HG03439 (cell line): ENCODE measurements at regions not wholly inside any gene's neighbourhood (a gene's known extent, or its start where the extent isn't known, plus 50 kb on each side); places are given as distances from the start of the nearest gene placed in this dataset.

Source experiments
- ATAC-seq: cut with Tn5 transposase; IDR thresholded peaks from one replicate; pipeline ENCODE4 v1.9.1; 2021; ENCODE audit warnings: mild to moderate bottlenecking, moderate library complexity; ENCODE audit not compliant: unreplicated experiment

GRCh38 chr6:91761621-91762020, 1174.7 kb upstream of the MAP3K7 start:
- no peak for ATAC-seq

GRCh38 chr6:91754691-91755090, 1167.8 kb upstream of the MAP3K7 start:
- no peak for ATAC-seq

GRCh38 chr6:91751526-91751925, 1164.7 kb upstream of the MAP3K7 start:
- ATAC-seq, result no peak

DNA sequence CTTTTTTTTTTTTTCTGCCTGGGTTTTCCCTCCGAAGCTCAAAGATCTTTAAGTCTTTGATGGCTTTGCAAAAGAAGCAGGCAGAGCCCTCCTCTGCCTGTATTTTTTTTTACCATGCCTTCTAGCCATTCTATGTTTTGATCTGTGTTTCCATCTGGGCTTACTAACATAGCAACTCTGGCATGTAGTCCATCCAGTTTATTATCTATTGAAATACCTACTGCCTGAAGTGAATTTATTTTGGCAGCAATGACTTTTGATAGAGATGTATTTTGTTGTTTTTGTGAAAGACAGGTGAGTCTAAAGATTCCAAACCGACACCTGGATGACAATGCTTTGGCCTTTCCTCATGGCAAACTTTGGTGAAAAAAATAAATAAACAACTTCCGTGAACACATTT, 1157.7 kb upstream of the MAP3K7 start:
- no peak for ATAC-seq

- ATAC-seq, result no peak
Measured at GRCh38 chr6:91743756-91744155, 1156.9 kb upstream of the MAP3K7 start.

- no peak for ATAC-seq
Measured at GRCh38 chr6:91731939-91732338, 1145.1 kb upstream of the MAP3K7 start.

DNA sequence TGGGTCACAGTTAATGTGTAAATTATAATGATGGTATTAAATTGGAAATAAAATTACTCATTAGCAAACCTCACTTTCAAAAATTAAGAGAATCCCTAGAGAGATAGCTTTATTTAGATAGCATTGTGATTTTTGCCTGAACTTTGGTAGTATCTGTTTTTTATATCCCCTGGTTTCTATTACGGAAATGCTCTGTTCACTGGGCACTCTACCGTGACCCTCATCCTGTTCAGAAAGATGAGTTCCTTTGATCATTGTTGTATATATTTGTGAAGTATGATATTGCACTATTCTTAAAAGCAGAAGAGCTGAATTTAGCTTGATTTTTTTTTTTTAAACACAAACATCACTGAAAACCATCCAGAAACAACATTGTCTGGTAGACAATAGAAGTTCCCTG, 1143.8 kb upstream of the MAP3K7 start:
- no peak for ATAC-seq

- no peak for ATAC-seq
Measured at GRCh38 chr6:91720324-91720723, 1133.5 kb upstream of the MAP3K7 start.

DNA sequence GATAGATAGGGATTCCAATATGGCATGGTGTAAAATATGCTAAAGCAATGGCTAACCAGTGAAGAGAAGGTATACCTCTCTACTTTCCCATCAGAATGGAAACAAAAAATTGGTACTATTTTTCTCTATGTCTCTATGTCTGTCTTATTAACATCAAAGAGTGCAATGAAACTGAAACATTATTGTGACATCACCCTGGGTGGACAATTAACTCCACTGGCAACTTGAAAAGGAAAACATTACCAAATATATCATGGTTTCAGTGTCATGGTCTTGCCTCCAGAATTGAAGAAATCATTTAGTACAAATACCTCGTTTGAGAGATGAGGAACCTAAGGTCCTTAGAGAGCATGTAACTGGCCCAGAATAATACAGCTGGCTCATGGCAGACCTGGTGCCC, 1132.5 kb upstream of the MAP3K7 start:
- no peak for ATAC-seq

DNA sequence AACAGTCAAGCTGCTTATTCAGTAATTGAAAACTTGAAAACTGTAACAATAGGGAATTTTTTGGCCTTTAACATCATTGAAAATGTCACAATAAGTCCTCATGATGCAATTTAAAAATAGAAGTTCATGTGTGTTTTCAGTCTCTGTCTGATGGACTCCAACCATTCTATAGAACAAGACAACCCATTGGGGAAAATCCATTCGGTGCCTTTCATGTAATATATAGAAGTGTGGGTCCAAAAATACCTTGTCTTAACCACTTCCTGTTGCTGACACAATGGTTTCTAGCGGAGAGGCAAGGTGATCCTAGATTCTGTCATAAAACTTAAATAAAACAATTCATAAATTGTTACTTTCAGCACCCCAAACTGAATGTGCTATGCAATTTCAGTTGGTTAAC, 1131.3 kb upstream of the MAP3K7 start:
- no peak for ATAC-seq

DNA sequence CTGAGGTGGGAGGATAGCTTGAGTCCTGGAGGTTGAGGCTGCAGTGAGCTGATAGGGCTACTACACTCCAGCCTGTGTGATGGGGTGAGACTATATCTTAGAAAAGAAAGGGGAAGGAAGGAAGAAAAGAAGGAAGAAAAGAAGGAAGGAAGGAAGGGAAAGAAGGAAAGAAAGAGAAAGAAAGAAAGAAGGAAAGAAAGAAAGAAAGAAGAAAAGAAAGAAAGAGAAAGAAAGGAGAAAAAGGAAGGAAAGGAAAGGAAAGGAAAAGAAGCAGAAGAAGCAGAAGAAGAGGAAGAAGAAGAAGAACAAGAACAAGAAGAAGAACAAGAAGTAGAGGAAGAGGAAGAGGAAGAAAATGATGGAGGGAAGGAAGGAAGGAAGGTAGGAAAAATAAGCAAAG, 1130.2 kb upstream of the MAP3K7 start:
- ATAC-seq, result no peak

GRCh38 chr6:91716361-91716760, 1129.5 kb upstream of the MAP3K7 start:
- no peak for ATAC-seq

GRCh38 chr6:91715171-91715805, 1128.4 kb upstream of the MAP3K7 start:
- no peak for ATAC-seq

GRCh38 chr6:91713911-91714310, 1127.0 kb upstream of the MAP3K7 start:
- ATAC-seq, result no peak

DNA sequence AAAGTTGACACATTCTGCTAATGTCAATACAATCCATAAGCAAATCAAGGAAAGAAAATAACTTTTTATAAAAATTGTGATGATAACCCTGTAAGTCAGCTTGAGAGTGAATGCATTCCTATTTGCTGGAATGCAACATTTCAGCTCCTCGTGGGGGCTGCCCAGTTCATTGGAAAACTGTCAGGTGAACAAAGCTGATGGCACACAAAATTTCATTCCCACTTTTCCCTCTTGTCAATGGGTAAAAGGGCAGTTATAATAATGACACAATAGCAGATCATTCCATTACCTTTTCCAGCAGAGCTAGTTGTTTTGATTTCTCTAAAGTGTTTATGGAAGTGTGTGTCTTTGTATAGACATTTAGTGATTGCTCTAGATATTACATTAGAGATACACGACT, 1124.6 kb upstream of the MAP3K7 start:
- ATAC-seq, result no peak

GRCh38 chr6:91710342-91710741, 1123.5 kb upstream of the MAP3K7 start:
- ATAC-seq, result no peak

DNA sequence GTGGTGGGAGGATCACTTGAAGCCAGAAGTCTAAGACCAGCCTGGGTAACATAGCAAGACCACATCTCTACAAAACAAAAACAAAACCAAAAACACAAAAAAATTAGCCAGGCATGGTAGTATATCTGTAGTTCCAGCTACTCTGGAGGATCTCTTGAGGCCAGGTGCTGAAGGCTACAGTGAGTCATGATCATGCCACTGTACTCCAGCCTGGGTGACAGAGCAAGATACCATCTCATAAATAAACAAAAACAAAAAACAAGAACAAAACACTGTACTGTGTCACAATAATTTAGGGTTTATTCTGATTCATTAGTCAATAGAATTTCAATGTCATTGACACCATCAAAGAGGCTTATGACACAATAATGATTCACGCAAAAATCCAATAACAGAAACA, 1121.7 kb upstream of the MAP3K7 start:
- ATAC-seq, result no peak

- no peak for ATAC-seq
Measured at GRCh38 chr6:91705646-91706045, 1118.8 kb upstream of the MAP3K7 start.

DNA sequence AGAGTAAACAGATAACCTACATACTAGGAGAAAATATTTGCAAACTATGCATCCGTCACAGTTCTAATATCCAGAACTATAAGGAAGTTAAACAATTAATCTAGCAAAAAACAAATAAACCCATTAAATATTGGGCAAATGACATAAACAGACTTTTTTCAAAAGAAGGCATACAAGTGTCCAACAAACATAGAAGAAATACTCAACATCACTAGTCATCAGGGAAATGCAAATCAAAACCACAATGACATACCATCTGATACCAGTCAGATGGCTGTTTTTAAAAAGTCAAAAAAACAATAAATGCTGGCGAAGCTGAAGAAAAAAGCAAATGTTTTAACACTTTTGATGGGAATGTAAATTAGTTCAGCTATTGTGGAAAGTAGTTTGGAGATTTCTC, 1117.7 kb upstream of the MAP3K7 start:
- ATAC-seq, result no peak

DNA sequence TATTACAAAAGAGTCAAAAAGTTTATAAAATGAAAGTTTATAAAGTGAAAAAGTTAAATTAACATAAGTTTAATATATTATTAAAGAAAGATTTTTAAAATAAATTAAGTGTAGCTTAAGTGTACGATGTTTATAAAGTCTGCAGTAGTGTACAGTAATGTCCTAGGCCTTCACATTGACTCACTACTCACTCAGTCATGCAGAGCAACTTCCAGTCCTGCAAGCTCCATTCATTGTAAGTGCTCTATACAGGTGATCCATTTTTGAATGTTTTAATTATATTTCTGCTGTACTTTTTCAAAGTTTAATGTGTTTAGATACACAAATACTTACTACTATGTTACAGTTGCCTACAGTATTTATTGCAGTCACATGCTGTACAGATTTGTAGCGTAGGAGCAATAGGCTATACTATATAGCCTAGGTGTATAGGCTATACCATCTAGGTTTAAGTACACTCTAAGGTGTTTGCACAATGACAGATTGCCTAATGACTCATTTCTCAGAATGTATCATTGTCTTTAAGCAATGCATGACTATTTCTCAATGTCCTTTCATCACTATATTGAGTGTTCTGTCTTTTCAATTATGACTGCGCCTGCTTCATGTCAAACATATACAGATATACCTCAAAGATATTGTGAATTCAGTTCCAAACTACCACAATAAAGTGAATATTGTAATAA, 1110.3 kb upstream of the MAP3K7 start:
- ATAC-seq, result no peak

DNA sequence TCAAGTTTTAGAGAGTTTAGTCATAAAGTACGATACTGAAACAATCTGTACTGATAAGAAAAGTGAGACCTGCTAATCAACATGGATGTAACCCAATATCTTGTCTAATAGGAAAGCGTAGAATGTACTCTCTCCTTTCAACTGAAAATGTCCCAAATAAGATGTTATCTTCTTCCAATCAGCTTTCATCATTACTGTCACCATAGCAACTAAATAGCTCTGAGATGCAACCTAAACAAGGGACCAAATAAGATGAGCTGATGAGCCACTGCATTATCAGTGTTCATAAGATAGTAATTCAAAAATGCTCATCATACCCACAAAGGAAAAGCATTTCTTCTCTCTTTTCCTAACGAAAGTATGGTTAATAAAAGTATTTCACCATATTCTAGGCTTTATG, 1108.3 kb upstream of the MAP3K7 start:
- ATAC-seq, result no peak

DNA sequence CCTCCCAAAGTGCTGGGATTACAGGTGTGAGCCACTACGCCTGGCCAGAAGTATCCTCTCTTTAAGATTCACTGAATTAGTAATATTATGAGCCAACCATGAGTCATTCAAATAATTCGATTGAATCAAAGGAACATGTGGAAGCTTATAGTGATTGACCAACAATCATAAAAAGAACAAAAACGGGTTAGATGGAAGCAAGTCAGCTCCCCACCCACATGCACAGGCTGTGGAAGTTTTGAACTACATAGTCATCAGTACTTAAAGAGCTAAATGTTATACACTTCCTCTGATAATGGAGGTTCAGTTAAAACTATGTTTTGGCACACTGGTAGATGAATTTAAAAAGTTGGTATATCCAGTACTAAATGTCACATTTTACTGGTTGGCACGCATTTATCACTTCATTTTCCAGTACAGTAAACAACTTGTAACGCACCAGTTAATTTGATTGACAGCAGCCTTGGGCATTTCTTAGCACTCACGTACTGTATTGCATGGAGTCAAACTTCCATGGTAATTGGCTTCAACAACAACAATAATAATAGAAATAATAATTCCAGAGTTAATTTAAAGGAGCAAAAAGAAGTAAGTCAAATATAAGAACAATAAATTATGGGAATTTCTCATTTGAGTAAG, 1107.3 kb upstream of the MAP3K7 start:
- no peak for ATAC-seq
